ENCODE measurements at regions not wholly inside any gene's neighbourhood (a gene's known extent, or its start where the extent isn't known, plus 50 kb on each side); places are given as distances from the start of the nearest gene placed in this dataset.

DNA sequence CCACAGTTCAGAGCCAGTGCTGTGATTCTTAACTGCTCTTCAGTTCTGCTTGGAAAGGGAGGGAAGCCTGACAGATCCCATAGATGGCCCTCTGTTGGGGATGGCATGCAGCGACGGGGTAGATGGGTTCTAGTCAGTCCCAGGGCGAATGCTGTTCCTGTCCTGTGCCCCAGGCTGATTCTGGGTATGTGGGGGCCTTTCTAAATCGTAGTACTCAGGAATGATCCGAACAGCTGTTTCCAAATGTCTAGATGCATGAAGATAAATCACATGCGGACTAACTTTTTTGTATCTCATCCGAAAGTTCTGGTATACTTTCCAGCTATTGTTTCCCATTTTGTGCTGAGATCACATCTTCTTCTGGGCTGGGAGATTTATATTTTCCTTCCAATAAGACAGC is 186.0 kb upstream of the MKI67 start:
- DNase-seq = no peak

DNA sequence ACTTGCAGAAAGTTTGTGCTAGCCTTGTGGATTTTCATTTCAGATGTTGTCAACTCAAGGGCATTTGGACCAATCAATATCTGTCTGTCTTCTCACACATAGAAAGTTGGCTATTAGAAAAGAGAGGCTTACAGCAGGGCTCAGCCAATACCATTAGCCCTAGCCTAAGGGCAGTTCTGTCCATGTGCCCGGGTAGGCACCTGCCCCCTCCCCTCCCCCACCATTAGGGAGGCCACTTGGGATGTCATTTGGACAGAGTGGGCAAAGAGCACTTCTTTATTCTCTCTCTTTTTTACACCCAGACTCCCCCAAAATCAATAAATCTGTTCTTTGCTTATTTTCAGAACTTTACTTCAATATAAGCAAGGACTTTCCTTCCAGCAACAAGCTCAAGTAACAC is 188.5 kb upstream of the MKI67 start:
- DNase-seq = no peak

DNA sequence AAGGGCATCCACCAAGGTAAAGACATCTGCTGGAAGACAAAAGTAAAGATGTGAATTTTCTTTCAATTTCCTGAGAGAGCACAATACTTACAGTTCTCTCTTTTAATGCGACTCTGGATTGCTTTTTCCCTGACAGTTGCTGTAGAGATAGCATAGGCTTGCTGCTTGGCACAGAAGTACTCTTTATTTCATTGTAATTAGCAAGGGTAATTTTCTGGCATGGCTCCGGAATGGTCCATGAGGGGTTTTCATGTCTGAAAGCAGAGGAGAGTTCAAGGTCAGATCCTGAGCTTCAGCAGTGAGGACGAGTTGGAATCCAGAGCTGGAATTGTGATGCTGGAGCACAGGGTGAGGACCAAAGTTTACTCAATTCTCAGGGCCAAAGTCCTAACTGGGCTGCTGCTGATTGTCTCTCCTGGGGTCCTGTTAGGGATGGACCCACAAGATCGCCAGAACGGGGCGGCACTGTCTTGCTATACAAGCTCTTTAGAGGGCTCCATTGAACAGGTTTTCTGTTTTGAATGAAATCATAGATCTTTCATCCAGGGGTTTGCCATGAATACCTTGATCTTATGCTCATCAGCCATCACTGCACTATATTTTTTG is 190.0 kb upstream of the MKI67 start:
- DNase-seq = no peak

DNA sequence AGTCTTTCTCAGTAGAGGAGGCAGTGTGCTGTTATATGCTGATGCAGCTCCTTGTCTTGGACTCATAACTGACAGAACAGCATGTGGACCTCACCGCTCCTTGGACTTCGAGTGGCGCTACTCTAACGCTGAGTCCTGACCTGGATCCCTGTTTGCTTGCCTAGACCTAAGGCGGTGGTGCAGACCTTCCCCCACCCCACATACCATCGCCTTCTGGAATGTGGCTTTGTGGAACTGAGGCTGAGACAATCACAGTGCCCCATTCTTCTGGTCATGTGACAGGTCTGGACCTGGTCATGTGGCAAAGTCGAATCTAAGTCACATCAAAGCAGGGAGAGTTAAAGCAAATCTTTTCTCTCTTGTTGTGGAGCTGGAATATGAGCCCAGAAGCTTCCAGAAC is 190.7 kb upstream of the MKI67 start:
- DNase-seq = no peak

DNA sequence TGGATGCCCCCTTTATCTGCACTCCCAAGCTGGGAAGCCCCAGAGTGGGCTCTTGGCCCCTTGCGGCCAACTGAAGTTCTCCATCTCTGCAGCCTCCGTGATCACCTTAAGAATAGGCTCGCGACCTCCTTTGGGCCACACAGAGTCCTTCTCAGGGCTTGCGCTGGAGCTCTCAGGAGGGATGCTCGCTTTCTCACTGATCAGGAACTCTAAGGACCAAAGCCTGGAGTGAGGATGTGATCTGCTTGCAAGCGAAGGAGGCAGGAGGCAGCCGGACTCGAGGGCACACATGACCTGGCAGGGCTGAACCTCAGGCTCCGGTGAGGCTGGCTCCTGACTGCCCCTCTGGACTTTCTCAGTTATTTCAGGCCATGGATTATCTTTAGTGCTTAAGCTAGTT is 192.1 kb upstream of the MKI67 start:
- DNase-seq = no peak

DNA sequence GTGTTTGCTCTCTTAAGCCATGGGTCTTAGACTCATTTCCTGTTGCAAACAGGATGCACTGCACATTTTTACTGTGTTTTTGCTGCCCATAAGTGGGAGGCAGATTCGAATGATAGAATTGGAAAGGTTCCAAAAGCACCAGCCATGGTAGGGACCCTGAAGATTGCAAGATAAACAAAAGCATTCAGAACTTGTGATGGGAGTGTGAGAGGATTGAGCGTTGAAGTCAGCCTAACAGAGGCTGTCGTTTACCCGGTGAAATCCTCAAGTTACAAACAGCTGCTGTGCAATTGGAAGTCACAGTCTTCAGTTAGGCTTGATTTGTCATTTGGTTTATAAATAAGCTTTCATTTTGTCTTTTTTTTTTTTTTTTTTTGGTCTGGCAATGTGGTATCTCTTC is 192.7 kb upstream of the MKI67 start:
- no peak for DNase-seq

DNA sequence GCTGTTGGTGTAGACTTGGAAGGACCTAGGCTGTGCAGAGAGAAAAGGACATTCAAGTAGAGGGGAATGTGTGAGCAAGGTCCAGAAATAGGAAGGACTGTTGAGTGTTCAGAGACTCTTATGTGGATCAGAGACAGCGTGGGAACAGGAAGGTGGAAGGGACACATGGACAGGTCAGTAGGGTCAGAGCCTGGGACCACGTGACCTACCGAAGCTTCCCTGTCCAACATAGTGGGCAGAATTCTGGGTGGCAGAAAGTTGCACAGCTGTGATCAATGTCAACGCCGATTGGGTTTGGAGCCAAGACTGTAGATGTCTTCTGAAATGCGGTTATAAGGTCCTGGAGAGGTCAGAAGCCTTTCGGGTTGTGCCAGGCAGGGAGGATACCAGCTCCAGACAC is 195.9 kb upstream of the MKI67 start:
- DNase-seq = no peak

DNA sequence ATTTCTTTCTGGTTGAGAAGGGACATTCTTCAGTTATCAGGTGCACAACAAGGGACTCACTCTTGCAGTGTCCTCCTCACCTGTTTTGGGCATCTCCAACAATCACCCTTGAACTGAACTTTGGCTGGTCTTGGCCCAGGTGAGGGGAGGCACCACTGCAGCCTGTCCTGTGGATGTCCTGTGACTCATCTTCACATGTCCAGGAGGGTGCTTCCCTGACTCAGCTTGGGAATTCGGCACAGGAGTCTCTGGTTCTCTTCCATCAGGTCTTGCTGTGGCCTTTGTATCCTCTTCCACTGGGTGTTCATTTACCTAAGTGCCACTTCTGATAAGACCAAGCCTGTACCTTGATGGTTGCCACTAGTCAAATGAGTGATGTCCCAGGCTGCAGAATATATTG is 196.7 kb upstream of the MKI67 start:
- DNase-seq = no peak

DNA sequence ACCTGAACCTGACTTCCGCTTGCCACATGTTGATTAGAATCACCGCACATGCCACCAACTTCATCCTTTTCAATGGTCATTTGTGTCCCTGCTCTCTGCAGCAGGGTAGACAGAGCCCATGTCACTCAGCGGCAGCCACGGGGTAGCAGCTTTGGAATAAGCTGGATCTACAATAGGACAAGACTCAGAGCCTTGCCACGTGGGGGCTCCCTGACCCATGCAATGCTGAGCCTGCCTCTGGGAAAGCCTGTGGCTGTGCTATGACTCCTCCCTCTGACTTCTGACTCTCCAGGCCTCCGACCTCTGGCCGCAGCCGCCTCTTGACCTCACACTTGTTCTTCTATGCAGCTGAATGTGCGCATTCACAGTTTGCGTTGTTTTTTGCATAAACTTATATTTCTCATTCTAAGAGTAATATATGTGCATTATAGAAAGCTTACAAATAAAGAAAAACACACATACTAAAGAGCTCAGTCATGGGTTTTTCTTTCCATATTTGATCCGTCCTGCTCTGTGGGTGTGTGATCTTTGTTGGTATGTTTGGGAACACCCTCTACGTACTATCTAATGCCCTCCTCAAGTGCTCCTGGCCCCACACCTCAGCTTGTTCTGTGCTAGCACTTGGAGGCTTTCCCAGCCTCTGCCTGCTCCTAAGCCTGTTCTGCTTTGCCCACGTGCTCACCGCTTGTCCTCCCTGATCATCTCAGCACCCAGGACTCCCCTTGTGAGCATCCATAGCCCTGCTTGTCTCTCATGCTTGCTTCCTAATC is 198.0 kb upstream of the MKI67 start:
- no peak for DNase-seq

DNA sequence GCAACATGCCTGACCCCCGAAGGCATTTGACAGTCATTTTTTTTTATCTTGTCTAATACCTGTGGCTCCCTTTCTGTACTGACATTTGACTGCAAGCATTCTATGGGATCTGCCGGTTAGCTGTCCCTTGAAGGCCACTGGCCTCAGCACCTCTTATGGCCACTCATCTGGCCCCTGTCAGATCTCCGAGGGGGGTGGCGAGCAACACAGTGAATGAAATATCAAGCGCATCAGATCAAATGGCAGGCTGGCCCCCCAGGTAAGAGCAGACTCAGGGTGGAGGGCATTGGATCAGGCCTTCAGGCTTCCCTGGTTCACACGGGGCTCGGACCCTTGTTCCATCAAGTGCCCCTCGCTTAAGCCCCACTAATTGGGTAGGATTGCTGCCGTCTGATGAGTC is 199.6 kb upstream of the MKI67 start:
- no peak for DNase-seq

DNA sequence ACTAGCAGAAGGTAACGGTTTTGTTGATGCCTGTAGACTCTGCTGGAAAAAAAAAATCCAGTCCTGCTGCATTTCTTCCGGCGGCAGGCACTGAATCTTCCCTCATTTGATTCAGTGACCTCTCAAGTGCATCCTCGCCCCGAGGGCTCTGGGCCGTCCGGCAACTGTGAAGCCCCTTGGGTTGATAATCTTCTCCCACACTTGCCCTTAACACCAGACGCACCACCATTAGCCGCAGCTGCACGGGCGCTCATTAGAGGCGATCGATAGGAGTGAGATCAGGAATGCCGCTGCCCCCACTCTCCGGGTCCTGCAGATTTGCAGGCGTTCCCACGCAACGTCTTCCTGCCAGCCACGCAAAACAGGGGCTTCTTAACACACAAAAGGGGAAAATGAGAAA is 200.0 kb upstream of the MKI67 start:
- no peak for DNase-seq

DNA sequence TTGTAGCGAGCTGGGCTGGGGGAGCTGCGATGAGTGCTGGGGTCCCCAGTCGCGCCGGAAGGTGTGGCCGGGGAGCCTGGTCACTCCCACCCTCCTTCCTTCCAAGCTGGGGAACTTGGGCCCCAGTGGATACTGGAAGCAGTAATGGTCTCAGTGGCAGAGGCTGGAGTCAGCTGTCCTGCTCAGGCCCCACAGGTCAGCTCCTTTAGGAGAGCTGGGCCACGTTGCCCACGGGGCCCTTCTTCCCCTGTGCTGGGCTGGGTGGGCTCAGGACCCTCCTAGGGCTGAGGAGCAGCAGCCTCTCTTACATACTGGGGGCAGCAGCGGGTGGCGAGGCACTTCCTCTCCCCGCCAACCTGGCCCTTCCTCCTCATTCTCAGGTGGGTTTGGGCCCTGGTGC is 200.6 kb upstream of the MKI67 start:
- no peak for DNase-seq

DNA sequence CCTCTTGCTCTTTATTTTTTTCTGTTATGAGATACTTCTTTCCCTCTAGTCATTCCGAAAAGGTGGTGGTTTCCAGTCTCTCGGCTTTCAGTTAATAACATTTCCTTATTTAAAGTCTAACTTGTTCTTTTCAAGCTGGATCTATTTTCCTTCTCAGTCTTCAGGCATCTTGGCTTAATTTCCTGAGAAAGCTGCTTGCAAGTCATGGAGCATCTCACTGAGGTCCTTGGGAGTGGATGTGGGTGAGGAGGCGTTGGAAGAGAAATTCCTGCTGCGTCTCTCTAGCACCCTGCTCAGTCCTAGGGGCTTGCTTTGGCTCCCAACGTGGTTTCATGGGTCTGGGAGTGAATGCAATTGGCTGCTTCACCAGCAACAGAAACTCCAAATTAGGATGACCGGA is 210.2 kb upstream of the MKI67 start:
- no peak for DNase-seq

DNA sequence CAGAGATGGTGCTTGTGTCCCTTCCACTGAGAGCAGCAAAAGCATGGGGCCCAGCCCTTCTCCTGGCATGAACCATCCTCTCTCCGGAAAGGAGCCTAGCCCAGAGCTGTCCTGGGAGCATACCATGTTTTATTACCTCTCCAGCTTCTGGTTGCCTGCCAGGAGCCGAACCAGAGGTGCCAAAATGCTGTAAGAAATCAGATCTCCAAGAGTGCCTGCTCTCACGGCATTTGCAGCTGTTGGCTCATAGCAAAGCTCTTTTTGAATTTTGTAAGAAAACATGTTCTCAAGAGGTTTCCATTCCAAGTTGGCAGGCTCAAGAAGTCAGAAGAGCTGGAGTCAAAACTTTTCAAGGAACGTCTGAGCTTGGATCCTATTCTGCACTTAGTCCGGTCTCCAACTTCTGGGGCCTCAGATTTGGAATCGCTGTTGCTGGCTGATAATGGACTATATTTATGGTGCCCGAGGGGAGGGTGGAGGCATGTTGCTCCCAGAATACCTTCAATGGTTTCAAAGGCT is 211.7 kb upstream of the MKI67 start:
- peak in 1 of 58 donors; percentile 2 for DNase-seq

DNA sequence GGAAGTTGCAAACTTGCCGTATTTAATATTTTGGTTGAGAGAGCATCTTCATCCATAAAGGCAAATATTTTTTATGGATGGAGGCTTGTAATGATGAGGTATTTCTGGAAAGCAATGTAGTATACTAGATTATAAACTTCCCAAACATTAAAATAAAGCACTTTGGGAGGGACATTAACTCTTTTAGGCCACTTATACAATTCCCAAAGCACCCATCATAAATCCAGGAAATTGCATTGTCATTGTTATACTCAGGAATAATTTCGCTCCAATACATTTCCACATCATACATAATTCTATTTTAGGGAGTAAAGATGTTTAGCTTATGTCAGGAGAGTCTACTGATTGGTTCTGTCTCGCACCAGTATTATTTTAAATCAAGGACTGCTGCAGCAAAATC is 212.7 kb upstream of the MKI67 start:
- no peak for DNase-seq

DNA sequence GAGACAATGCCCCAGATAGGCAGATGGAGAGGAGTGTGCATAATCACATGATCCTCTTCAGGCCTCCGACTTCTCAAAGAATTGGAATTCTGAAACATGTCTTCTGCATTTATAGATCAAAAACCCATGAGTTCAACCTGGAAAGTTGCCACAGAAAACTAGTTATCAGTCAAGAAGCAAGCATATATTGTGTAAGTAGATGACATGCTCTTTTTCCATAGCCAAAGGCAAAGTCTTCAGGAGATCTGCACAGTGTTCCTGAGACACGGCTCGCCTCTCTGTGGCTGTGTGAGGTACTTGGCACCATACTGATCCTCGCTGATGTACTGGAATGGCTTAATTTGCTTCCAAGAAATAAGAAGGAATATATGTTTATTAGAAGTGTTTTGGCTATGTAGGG is 213.5 kb upstream of the MKI67 start:
- DNase-seq = no peak

DNA sequence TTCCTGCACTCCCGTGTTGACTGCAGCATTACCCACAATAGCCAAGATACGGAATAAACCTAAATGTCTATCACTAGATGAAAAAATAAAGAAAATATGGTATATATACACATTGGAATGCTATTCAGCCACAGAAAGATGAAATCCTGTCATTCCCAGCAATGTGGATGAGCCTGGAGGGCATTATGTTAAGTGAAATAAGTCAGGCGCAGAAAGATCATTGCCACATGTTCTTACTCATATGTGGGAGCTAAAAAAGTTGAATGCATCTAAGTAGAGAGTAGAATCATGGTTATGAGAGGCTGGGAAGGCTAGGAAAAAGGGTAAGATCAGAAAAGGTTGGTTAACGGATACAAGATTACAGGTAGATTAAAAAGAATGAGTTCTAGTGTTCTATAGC is 219.1 kb upstream of the MKI67 start:
- DNase-seq = no peak

DNA sequence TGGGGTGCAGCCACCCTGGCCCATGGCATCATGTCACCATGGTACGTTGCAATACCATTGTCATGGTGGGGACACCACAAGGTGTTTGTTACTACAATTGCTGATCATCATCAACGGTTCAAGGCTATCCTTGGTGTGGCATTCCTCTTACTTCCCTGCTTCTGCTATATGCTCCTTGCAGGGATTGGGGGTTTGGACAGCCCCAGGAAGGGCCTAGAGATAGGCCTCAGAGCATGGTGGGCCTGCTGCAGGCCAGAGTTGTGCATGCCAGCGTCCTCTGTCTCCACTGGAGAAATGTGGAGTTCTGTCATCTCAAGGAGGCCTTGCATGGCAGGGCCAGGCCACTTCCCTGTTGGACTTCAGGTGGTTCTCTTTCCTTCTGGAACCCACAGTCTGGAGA is 234.6 kb upstream of the MKI67 start:
- DNase-seq = no peak

DNA sequence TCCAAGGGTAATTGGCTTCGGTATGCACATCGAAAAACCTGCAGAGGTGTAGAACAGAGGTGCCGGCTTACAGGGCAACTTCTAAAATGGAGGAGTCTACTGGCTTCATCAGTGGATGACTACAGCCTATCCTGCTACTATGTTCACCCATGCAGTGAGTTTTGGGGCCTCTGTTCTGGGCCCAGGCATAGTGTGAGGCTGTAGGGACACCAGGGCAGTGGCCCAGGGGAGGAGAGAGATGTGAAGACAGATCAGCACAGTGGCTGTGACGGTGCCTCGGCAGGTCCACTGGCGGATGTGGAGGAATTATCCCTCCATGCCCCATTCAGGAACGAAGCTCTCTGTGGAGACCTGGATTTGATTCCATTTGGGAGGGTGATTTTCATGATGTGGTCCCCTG is 235.3 kb upstream of the MKI67 start:
- no peak for DNase-seq

DNA sequence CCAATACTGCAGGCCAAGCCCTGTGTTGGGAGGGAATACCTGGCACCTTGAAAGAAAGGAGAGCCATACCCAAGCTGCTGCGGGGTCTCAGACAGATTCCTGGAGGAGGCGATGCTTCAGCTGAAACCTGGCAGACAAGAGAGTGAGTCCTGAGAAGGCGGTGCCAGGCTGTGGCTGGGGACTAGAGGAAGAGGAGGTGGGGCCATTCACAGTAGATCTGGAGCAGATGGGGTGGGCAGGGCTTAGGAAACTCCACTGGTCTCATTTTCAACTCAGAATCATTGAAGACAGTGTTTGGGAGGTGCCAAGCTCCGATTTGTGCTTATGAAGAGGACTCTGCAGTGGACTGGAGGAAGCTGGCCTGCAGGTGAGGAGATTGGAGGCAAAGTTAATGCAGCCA is 236.3 kb upstream of the MKI67 start:
- no peak for DNase-seq

DNA sequence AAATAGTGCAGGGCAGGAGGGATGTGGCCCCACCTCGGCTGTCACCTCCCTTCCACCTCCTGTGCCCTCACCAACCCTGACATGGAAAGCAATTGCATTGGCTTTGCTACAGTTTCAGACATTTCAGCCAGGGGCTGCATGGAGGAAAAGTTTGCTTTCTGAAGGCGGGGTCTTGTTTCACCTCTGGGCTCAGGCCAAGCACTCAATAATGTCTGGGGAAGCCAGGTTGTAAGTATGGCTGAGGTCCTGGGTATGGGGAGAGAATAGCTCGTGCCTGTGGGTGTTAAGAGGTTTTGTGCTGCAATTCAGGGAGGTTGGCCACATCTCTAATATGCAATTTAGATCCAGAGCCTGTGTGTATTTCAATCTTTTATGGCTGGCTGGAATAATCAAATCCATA is 238.4 kb upstream of the MKI67 start:
- no peak for DNase-seq

DNA sequence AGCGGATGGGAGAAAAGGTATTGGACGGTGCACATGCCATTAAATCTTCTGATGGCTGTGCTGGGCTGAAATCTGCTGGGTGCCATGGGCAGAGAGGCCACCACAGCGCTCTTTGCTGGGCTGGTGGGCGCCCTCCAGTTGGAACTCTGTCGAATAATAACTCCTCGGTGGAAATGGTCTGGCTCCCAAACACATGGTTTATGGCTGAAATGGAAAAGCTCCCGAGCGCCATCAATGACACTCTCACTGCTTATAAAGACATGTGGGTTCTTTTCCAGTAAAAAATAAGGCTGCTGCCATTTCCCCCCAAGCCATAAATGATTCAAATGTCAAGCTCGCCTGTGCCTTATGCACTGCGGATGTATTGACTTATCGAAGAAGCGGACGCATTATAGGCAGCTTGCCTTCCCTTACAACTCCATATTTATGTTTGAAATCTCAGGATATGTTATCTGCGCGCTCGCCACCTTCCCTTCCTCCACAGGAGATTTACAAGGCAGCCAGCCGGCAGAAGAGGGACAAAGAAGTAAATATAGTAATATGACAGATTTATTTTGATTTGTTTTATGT is 239.0 kb upstream of the MKI67 start:
- no peak for DNase-seq

DNA sequence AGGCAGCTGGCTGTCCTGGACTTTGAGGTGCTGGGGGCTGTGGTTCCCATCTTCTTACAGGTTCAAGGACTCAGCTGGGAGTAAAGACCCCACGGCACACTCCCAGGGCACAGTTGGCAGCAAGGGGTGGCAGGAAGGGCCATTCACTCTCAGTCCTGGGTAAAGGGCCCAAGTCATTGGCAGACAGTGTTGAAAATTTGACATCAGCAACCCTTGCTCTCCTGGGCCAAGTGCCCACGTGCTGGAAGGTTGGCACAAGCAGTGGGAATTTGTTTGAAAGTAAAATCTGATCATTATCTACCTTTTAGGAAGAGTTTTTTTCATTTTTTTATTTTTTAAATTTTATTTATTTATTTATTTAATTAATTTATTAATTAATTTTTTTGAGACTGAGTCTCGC is 241.6 kb upstream of the MKI67 start:
- no peak for DNase-seq

Measured in anterior cingulate cortex (tissue), 58 donors.